A673 (cell line): ENCODE measurements at regions not wholly inside any gene's neighbourhood (a gene's known extent, or its start where the extent isn't known, plus 50 kb on each side); places are given as distances from the start of the nearest gene placed in this dataset.

Experiments used
- CTCF ChIP-seq: fragments of 300-800, 200-600 bp; sonication (generic); conservative IDR thresholded peaks from 2 replicates; pipeline ENCODE4 v1.5.1; 2017; ENCODE audit warnings: low read depth, mild to moderate bottlenecking, antibody characterized with exemption, low read length, moderate library complexity, mixed read lengths
- EZH2 ChIP-seq: fragments of 200-600 bp; sonication (generic); IDR thresholded peaks from 2 replicates; pipeline ENCODE4 v1.6.1; 2017; ENCODE audit warnings: borderline replicate concordance, low read depth, mild to moderate bottlenecking, mixed read lengths, antibody characterized with exemption, low read length; ENCODE audit not compliant: poor library complexity, severe bottlenecking

- TF ChIP-seq CTCF (no peak), EZH2 (no peak)
These were observed 212.7 kb upstream of the NRIP1 start for GRCh38 chr21:15277466-15277865.
